K562 (cell line): ENCODE measurements at regions not wholly inside any gene's neighbourhood (a gene's known extent, or its start where the extent isn't known, plus 50 kb on each side); places are given as distances from the start of the nearest gene placed in this dataset.

Experiments used
- ATAC-seq: fragments of 200-7000 bp; cut with Tn5 transposase; 3 replicates; pipeline ENCODE4 v1.9.1; 2020; ENCODE audit warnings: moderate library complexity
- BruUV-seq: library from RNA; stranded (reverse); fragments of 400-500 nt; replicated peaks from 2 replicates; lab custom pipeline; 2021; lab: Mats Ljungman, UMichigan
- CTCF ChIA-PET: fragments of 300-600 bp; formaldehyde crosslinking; extraction: SDS; loops from one replicate; lab custom pipeline; 2021; ENCODE audit warnings: low intra/inter-chr PET ratio; lab: Yijun Ruan, JAX
- POLR2A ChIA-PET: fragments of 300-600, 350-650 bp; sonication (Branson Sonifier 250); formaldehyde crosslinking; extraction: SDS; loops from one replicate; lab custom pipeline; 2021; ENCODE audit warnings: antibody characterized with exemption, inconsistent platforms; lab: Yijun Ruan, JAX
- DNase-seq, 4 experiments: peaks; one replicate each; pipeline versions ENCODE4 v3.0.0 to v3.0.0-alpha.2; 2011 to 2018; ENCODE audit warnings: low spot score in 3 of 4, mixed read lengths in 3 of 4; ENCODE audit errors: extremely low read depth in 1 of 4
- FAIRE-seq: peaks from 2 replicates; lab custom pipeline; 2011; peaks lifted over from hg19 to GRCh38; lab: Jason Lieb, UNC
- H2AFZ ChIP-seq: 2 replicates; pipeline ENCODE4 v1.6.0; 2011; ENCODE audit warnings: low read depth, low read length, control low read depth, inconsistent platforms
- H3K27ac ChIP-seq: fragments of 200-600 bp; 3 replicates; pipeline ENCODE4 v1.8.0; 2011; ENCODE audit warnings: low read depth, mild to moderate bottlenecking, control low read depth, inconsistent platforms, low read length, moderate library complexity, mixed read lengths; ENCODE audit errors: extremely low read depth
- H3K27me3 ChIP-seq, 2 experiments: fragments of 300-600 bp in 1 of 2; 2 replicates in 1 of 2; 3 replicates in 1 of 2; pipeline versions ENCODE4 v1.6.0 to v1.8.0; 2011; ENCODE audit warnings: inconsistent platforms in 2 of 2, low read length in 2 of 2, mild to moderate bottlenecking in 1 of 2, mixed read lengths in 1 of 2, moderate library complexity in 1 of 2; ENCODE audit not compliant: control insufficient read depth in 2 of 2, insufficient read depth in 2 of 2
- H3K36me3 ChIP-seq: fragments of 300-600 bp; 3 replicates; pipeline ENCODE4 v1.8.0; 2011; ENCODE audit warnings: mild to moderate bottlenecking, low read length, inconsistent platforms; ENCODE audit not compliant: control insufficient read depth, insufficient read depth
- H3K4me1 ChIP-seq, 2 experiments: fragments of 200-600 bp in 1 of 2; replicated peaks in 1 of 2; 2 replicates in 1 of 2; 3 replicates in 1 of 2; pipeline versions ENCODE4 v1.5.1 to v1.8.0; 2011; ENCODE audit warnings: inconsistent platforms in 2 of 2, low read length in 2 of 2, mild to moderate bottlenecking in 1 of 2, mixed read lengths in 1 of 2, moderate library complexity in 1 of 2; ENCODE audit not compliant: control insufficient read depth in 2 of 2, insufficient read depth in 2 of 2
- H3K4me2 ChIP-seq: 2 replicates; pipeline ENCODE4 v1.6.1; 2011; ENCODE audit warnings: low read length, control low read depth, inconsistent platforms, mixed read lengths; ENCODE audit not compliant: insufficient read depth
- H3K4me3 ChIP-seq: fragments of 200-600 bp; sonication (generic), shearing (Covaris generic); 2 replicates; pipeline ENCODE4 v1.5.1; 2016; ENCODE audit warnings: control low read depth, inconsistent platforms
- H3K79me2 ChIP-seq: fragments of 200-600 bp; 3 replicates; pipeline ENCODE4 v1.8.0; 2011; ENCODE audit warnings: low read length, inconsistent platforms; ENCODE audit not compliant: control insufficient read depth, insufficient read depth
- H3K9ac ChIP-seq, 2 experiments: 2 replicates each; pipeline versions ENCODE4 v1.6.0 to v1.6.1; 2011; ENCODE audit warnings: low read depth in 2 of 2, low read length in 2 of 2, control low read depth in 1 of 2, inconsistent platforms in 1 of 2, mild to moderate bottlenecking in 1 of 2, mixed read lengths in 1 of 2; ENCODE audit not compliant: insufficient read depth in 1 of 2
- H3K9me1 ChIP-seq: one replicate; pipeline ENCODE4 v1.6.0; 2011; ENCODE audit warnings: inconsistent platforms, mild to moderate bottlenecking, low read length, moderate library complexity; ENCODE audit not compliant: control insufficient read depth, insufficient read depth
- H3K9me3 ChIP-seq: replicated peaks from 2 replicates; pipeline ENCODE4 v1.5.1; 2011; ENCODE audit warnings: low read depth, low read length, inconsistent platforms; ENCODE audit not compliant: control insufficient read depth, insufficient read depth
- H4K20me1 ChIP-seq: replicated peaks from 2 replicates; pipeline ENCODE4 v1.6.1; 2011; ENCODE audit warnings: low read length, inconsistent platforms, mixed read lengths; ENCODE audit not compliant: control insufficient read depth, insufficient read depth
- ETS2 ChIP-seq: IDR thresholded peaks from 2 replicates; pipeline ENCODE4 v1.6.1; 2016; ENCODE audit warnings: borderline replicate concordance, missing genetic modification characterization, mild to moderate bottlenecking, moderate library complexity, missing compliant biosample characterization; ENCODE audit not compliant: poor library complexity, severe bottlenecking
- FIP1L1 ChIP-seq: fragments of 200-400 bp; formaldehyde crosslinking; IDR thresholded peaks from 2 replicates; pipeline ENCODE4 v1.6.1; 2018; ENCODE audit warnings: mild to moderate bottlenecking, low read depth, low read length; ENCODE audit not compliant: poor library complexity, severe bottlenecking
- ILK ChIP-seq: fragments of 450-650 bp; IDR thresholded peaks from 2 replicates; pipeline ENCODE4 v1.6.1; 2016; ENCODE audit warnings: missing genetic modification characterization, low read depth, mild to moderate bottlenecking, missing compliant biosample characterization, moderate library complexity, borderline replicate concordance
- MAFF ChIP-seq: IDR thresholded peaks from 2 replicates; pipeline ENCODE4 v1.6.1; 2012; ENCODE audit warnings: low read length, improper control_type of control experiment
- NCOR1 ChIP-seq: fragments of 450-650 bp; IDR thresholded peaks from 2 replicates; pipeline ENCODE4 v1.6.1; 2016; ENCODE audit warnings: mild to moderate bottlenecking, moderate library complexity
- NR4A1 ChIP-seq, 2 experiments: fragments of 250-450 bp in 1 of 2; fragments of 450-650 bp in 1 of 2; sonication (Bioruptor Pico) in 1 of 2; IDR thresholded peaks; 2 replicates each; pipeline versions ENCODE4 v1.4.0 to v1.6.1; 2016 to 2020; ENCODE audit warnings: mild to moderate bottlenecking in 2 of 2, missing compliant biosample characterization in 1 of 2, missing genetic modification characterization in 1 of 2, moderate library complexity in 1 of 2
- RAD51 ChIP-seq: fragments of 450-650 bp; IDR thresholded peaks from 2 replicates; pipeline ENCODE4 v1.7.1; 2016; ENCODE audit warnings: low read depth, mild to moderate bottlenecking, borderline replicate concordance
- RFX1 ChIP-seq: fragments of 450-650 bp; IDR thresholded peaks from 2 replicates; pipeline ENCODE4 v1.6.1; 2016; ENCODE audit warnings: mild to moderate bottlenecking, moderate library complexity
- SMC3 ChIP-seq: conservative IDR thresholded peaks from 2 replicates; pipeline ENCODE4 v1.6.1; 2011; ENCODE audit warnings: low read depth, low read length, improper control_type of control experiment; ENCODE audit not compliant: insufficient read depth
- ZBTB1 ChIP-seq: sonication (generic); formaldehyde crosslinking; IDR thresholded peaks from 2 replicates; pipeline ENCODE4 v1.8.1; 2023; ENCODE audit warnings: missing genetic modification reagents, low read depth, mild to moderate bottlenecking, borderline replicate concordance
- ZFP1 ChIP-seq: fragments of 450-650 bp; formaldehyde crosslinking; IDR thresholded peaks from 2 replicates; pipeline ENCODE4 v1.4.0; 2020; ENCODE audit warnings: mild to moderate bottlenecking, mixed read lengths
- ZNF253 ChIP-seq: fragments of 250-450 bp; sonication (Bioruptor Pico); conservative IDR thresholded peaks from 2 replicates; pipeline ENCODE4 v1.6.1; 2021; ENCODE audit warnings: mild to moderate bottlenecking
- ZNF347 ChIP-seq: fragments of 450-650 bp; formaldehyde crosslinking; IDR thresholded peaks from 2 replicates; pipeline ENCODE4 v1.4.0; 2020; ENCODE audit warnings: low read depth, mild to moderate bottlenecking, moderate library complexity
- ZNF384 ChIP-seq: IDR thresholded peaks from 2 replicates; pipeline ENCODE4 v1.6.1; 2012; ENCODE audit warnings: low read depth, low read length, improper control_type of control experiment
- WGBS: fragments of 100-300 bp; shearing (Covaris generic); methylation state at CpG from one replicate; pipeline ENCODE4 v1.1.6; 2016; ENCODE audit warnings: low coverage, mixed read lengths; ENCODE audit not compliant: insufficient coverage; ENCODE audit errors: missing lambda C conversion rate; 5-methylcytosine and 5-hydroxymethylcytosine counted together
- in situ Hi-C: fragments of 300-500 bp; cut with MboI; formaldehyde crosslinking; loops from 4 replicates; pipeline ENCODE4 v1.15.0; 2018; ENCODE audit warnings: inconsistent platforms, mixed read lengths
- intact Hi-C: fragments of 100-400 bp; cut with micrococcal nuclease; formaldehyde crosslinking; loops from 2 replicates; pipeline ENCODE4 v1.14.2; 2022
- TF ChIP-seq, protein P1 (sequence below): sonication (generic); formaldehyde crosslinking; IDR thresholded peaks from 2 replicates; pipeline ENCODE4 v1.8.1; 2023; ENCODE audit warnings: mild to moderate bottlenecking, missing genetic modification reagents
- TF ChIP-seq, protein P2 (sequence below), 2 experiments: IDR thresholded peaks; 2 replicates each; pipeline ENCODE4 v1.6.1; 2011; ENCODE audit warnings: borderline replicate concordance in 1 of 2, control low read depth in 1 of 2, low read depth in 1 of 2, low read length in 1 of 2, mild to moderate bottlenecking in 1 of 2, mixed read lengths in 1 of 2, moderate library complexity in 1 of 2; ENCODE audit not compliant: insufficient read depth in 1 of 2, insufficient read length in 1 of 2, poor library complexity in 1 of 2, severe bottlenecking in 1 of 2; ENCODE audit errors: extremely low read depth in 1 of 2
- TF ChIP-seq, protein P3 (sequence below): fragments of 450-650 bp; formaldehyde crosslinking; IDR thresholded peaks from 2 replicates; pipeline ENCODE4 v1.4.0; 2020; ENCODE audit warnings: mild to moderate bottlenecking, moderate library complexity

DNA sequence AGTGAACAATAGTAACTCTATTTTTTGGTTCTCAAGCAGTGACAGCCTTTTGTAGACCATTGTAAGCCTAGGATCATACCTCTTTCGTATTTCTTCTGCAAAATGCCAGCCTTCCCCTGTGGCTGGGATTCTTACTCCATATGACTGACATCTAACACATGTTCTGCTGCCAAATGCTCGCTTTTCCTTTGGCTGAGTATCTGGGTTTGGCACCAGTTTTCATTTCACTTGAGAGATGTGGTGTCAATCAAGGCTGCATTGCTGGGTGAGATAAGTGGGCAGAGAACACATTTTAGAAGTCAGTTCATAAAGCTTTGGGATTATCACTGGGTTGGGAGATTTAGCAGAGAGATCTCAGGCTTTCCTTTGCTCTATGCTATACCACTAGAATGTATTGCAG is 514.7 kb upstream of the SGO1 start:
- no peak for DNase-seq
- H3K36me3 ChIP-seq, result no peaks in the 10 kb centered on the region
- H2AFZ ChIP-seq, result no peak overlapping the region
- no peaks in the 10 kb centered on the region for H3K9me3 ChIP-seq
- no peak for TF ChIP-seq ZFP1
- no peak for TF ChIP-seq ZNF347 (CRISPR knock-in tag)
- no peak for TF ChIP-seq ETS2
- no peak for TF ChIP-seq ILK (tag)
- TF ChIP-seq RAD51, result no peak
- no peak for TF ChIP-seq FIP1L1
- no peak for TF ChIP-seq ZNF253 (CRISPR knock-in tag)
- TF ChIP-seq, protein P1, sequence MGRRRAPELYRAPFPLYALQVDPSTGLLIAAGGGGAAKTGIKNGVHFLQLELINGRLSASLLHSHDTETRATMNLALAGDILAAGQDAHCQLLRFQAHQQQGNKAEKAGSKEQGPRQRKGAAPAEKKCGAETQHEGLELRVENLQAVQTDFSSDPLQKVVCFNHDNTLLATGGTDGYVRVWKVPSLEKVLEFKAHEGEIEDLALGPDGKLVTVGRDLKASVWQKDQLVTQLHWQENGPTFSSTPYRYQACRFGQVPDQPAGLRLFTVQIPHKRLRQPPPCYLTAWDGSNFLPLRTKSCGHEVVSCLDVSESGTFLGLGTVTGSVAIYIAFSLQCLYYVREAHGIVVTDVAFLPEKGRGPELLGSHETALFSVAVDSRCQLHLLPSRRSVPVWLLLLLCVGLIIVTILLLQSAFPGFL (CRISPR knock-in tag), result no peak
- no peak for TF ChIP-seq NR4A1 (CRISPR knock-in tag; IDR thresholded peaks at IDR 0.05)
- TF ChIP-seq NR4A1 (tag; IDR thresholded peaks at IDR 0.05), result no peak
- TF ChIP-seq, protein P2, sequence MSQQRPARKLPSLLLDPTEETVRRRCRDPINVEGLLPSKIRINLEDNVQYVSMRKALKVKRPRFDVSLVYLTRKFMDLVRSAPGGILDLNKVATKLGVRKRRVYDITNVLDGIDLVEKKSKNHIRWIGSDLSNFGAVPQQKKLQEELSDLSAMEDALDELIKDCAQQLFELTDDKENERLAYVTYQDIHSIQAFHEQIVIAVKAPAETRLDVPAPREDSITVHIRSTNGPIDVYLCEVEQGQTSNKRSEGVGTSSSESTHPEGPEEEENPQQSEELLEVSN (IDR thresholded peaks at IDR 0.05; ENCODE audit: borderline replicate concordance in 1 of 2, extremely low read depth in 1 of 2, insufficient read depth in 1 of 2, insufficient read length in 1 of 2, low read depth in 1 of 2, low read length in 1 of 2, poor library complexity in 1 of 2, severe bottlenecking in 1 of 2), result no peak
- TF ChIP-seq MAFF, result no peak
- no peak for TF ChIP-seq ZBTB1
- no peak for TF ChIP-seq ZNF384
- TF ChIP-seq, protein P3, sequence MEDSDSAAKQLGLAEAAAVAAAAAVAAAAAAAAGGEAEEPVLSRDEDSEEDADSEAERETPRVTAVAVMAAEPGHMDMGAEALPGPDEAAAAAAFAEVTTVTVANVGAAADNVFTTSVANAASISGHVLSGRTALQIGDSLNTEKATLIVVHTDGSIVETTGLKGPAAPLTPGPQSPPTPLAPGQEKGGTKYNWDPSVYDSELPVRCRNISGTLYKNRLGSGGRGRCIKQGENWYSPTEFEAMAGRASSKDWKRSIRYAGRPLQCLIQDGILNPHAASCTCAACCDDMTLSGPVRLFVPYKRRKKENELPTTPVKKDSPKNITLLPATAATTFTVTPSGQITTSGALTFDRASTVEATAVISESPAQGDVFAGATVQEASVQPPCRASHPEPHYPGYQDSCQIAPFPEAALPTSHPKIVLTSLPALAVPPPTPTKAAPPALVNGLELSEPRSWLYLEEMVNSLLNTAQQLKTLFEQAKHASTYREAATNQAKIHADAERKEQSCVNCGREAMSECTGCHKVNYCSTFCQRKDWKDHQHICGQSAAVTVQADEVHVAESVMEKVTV (CRISPR knock-in tag), result no peak
- TF ChIP-seq NCOR1, result no peak
- no peak for TF ChIP-seq SMC3
- no peak for TF ChIP-seq RFX1
- TF ChIP-seq, all 486 proteins: peak for 0
- H3K9ac ChIP-seq, result no peak overlapping the region
- no peaks in the 10 kb centered on the region for H3K27me3 ChIP-seq
- in situ Hi-C loops (no loop called here), intact Hi-C loops (no loop called here)
- BruUV-seq, result no TSS peak
- no peaks in the 10 kb centered on the region for H4K20me1 ChIP-seq
- ATAC-seq (no peak), FAIRE-seq (no peak)
- H3K4me2 ChIP-seq, result no peak overlapping the region
- CTCF ChIA-PET, result no interaction called here
- H3K4me1 ChIP-seq, result no peaks in the 10 kb centered on the region
- H3K9me1 ChIP-seq, result no peaks in the 10 kb centered on the region
- H3K4me3 ChIP-seq, result no peak overlapping the region
- POLR2A ChIA-PET, result no interaction called here
- 2% methylated on average over 2 of the region's 2 CpGs for WGBS
- no peak overlapping the region for H3K27ac ChIP-seq
- no peaks in the 10 kb centered on the region for H3K79me2 ChIP-seq
